ENCODE measurements at regions not wholly inside any gene's neighbourhood (a gene's known extent, or its start where the extent isn't known, plus 50 kb on each side); places are given as distances from the start of the nearest gene placed in this dataset.
"Not testable (repeated sequence)": the region's sequence is repeated elsewhere in the genome, so short reads cannot be mapped to it uniquely, and the experiment has no call there.

- DNase-seq (ENCODE audit: low read depth, low spot score): no peak
- H3K4me3 ChIP-seq (ENCODE audit: low read length): no peak overlapping the region
These were observed 56.3 kb downstream of the FOXI3 start for GRCh38 chr2:88396209-88396608.

GRCh38 chr2:88377641-88377991, 74.9 kb downstream of the FOXI3 start:
- no peak overlapping the region for H3K4me3 ChIP-seq (ENCODE audit: low read length)
- no peak for DNase-seq (ENCODE audit: low read depth, low spot score)

GRCh38 chr2:88372042-88372441, 80.5 kb downstream of the FOXI3 start:
- H3K4me3 ChIP-seq (ENCODE audit: low read length): no peak overlapping the region
- DNase-seq (ENCODE audit: low read depth, low spot score): no peak

- not testable (repeated sequence) for DNase-seq (ENCODE audit: low read depth, low spot score); H3K4me3 ChIP-seq (ENCODE audit: low read length)
These were observed 87.1 kb downstream of the FOXI3 start for GRCh38 chr2:88365408-88365807.

- H3K4me3 ChIP-seq (ENCODE audit: low read length): no peak overlapping the region
- DNase-seq (ENCODE audit: low read depth, low spot score): no peak
These were observed 97.0 kb downstream of the FOXI3 start for GRCh38 chr2:88355486-88355885.

- DNase-seq (ENCODE audit: low read depth, low spot score): no peak
These were observed 101.3 kb downstream of the FOXI3 start for GRCh38 chr2:88351249-88351601.

DNA sequence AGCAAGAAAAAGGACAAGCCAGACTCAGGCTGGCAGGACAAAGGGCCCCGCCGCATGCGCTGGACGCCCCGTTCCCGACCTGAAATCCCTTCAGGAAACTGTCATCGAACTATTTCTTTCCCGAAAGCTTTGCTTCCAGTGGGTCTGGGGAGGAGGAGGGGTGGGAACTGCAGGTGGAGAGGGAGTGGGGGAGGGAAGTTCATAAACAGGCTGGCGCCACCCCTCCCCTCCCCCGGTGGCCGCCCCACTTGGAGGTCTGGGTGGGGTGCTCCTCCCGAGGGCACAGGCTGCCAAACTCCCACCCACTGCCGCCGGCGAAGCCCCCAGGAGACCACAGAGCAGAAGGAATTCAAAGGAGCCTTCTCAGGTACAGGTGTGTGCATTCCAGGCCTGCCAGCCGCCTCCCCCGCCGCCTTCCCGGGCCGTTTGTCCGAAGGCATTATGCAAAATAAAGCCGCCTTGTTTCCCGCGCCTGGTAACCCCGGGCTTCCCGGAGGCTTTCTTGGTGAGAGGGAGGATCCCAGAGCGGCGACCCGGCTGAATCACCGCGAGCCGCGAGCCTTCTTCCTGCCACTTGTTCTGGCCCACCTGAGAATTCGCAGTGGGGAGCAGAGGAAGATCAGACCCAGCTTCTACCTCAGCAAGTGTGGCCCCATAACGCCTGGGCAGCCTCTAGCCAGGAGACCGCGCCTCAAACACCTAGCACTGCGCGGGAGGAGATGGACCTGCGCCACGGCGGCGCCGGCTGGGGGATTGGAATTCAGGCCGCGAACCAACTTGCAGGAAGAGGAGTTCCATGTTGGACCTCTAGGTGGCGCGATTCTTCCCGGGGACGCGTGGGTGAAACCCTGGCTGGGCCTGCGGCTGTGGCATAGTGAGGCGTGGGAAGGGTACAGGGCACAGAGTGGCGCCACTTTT, 101.9 kb downstream of the FOXI3 start:
- no peak overlapping the region for H3K4me3 ChIP-seq (ENCODE audit: low read length)
- peak; percentile 3 for DNase-seq (ENCODE audit: low read depth, low spot score)

More at GRCh38 chr2:88351249-88351601, 101.3 kb downstream of the FOXI3 start:
- H3K4me3 ChIP-seq (ENCODE audit: low read length): no peak overlapping the region

DNA sequence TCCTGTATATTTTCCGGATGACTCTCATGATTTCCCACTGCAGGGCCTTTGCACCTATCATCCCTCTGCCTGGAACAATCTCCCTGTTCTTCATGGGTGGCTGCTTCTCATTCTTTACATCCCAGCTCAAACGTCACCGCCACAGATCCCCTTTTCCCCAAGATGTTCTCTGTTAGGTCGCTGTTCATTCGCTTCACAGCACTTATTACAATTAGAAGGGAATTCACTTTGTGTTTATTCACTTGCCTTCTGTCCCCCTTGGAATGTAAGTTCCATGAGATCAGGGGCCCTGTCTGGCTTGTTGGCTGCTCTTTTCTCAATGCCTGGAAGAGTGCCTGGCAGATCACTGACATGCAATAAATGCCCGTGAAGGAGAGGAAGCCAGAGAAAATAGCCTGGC, 106.7 kb downstream of the FOXI3 start:
- DNase-seq (ENCODE audit: low read depth, low spot score): no peak
- no peak overlapping the region for H3K4me3 ChIP-seq (ENCODE audit: low read length)

- no peak overlapping the region for H3K4me3 ChIP-seq (ENCODE audit: low read length)
- no peak for DNase-seq (ENCODE audit: low read depth, low spot score)
These were observed 109.7 kb downstream of the FOXI3 start for GRCh38 chr2:88342749-88343148.

DNA sequence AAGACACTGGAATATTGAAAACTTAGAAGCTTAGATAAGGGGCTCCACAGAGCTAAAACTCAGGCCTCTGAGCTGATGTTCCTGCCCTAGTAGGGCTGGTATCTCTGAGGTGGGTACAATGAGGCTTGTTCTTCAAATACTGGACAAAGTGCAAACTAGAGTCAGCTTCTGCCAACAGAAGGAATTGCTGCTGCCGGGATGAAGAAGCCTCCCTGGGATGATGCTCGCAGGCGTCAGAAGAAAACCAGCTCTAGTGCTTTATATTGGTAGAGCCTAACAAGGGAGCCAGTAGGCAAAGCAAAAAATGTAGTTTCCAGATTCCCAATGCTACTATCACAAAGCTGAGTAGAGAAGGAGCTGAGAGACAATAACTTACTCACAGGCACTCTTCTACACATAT, 118.1 kb downstream of the FOXI3 start:
- H3K4me3 ChIP-seq (ENCODE audit: low read length): no peak overlapping the region
- DNase-seq (ENCODE audit: low read depth, low spot score): no peak

GRCh38 chr2:88331239-88331638, 121.3 kb downstream of the FOXI3 start:
- no peak for DNase-seq (ENCODE audit: low read depth, low spot score)
- H3K4me3 ChIP-seq (ENCODE audit: low read length): no peak overlapping the region

DNA sequence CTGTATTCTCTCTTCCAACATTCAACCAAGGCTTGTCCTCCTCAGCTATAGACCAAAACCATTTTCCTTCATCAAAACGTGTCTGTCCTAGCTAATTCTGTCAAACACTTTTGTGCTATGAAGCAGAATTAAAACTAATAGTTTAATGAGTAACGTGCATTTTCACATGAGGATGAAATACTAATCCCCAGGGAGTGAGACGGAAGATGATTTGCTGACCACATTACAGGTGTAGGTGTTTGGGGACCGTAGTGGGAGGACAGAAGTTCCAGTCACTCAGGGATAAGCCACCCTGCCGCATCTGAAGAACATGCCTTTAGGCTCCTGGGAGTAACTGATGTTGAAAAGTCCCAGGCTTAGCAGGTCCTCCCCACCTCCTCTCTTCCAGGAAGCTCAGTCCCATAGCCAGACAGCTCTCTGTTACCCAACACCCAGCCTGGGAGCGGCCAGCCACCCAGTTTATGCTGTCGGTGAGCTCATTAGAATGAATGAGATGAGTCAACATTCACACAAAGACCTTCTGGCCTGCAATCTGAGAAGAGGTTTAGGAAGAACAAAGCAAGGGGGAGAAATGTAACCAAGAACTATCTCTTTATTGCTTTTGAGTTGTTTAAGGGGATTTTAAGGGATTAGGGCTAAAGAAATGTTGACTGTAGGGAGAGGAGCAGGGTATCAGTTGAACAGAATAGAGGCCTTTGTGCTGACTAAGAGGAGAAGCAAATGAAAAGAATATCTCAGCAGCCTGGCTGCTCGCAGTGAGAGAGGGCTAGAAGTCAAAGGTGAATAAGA, 122.5 kb downstream of the FOXI3 start:
- no peak for DNase-seq (ENCODE audit: low read depth, low spot score)

DNA sequence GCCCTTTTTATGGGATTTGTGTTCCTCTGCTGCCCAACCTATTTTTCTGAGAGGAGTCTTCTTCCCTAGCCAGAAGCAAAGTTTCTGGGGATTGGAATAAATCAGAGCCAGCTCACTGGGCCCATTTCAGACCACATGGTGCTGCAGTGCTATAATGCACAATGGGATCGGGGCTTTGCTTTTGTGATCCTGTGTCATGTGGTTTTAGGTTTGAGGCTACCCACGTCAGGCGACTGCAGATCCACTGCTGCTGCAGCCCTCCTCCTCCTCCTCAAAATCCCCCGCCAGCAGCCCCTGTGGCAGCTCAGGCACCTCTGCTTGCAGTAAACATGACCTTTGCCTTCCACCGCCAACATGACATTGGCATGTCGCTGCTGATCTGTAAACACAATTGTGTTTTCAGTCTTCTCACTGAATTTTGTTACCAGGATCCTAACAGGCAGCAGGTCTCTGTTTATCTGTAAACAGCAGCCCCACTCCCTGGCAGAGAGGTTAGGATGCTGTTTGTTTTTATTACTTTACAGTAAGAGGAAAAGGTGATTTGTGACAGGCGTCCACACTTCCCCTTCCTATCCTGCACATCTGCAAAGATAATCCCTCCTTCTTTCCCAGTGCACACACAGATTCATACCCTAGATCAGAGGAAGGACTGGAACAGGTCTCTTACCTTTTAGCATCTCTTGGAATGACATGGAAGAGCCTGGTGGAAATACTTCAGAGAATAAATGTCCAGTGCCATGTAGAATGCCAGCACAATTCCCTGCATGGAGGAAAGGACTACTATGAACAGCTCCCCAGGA, 130.8 kb downstream of the FOXI3 start:
- DNase-seq (ENCODE audit: low read depth, low spot score): no peak
- H3K4me3 ChIP-seq (ENCODE audit: low read length): no peak overlapping the region

More for the DNA sequence above, 122.5 kb downstream of the FOXI3 start:
- H3K4me3 ChIP-seq (ENCODE audit: low read length): no peak overlapping the region

DNA sequence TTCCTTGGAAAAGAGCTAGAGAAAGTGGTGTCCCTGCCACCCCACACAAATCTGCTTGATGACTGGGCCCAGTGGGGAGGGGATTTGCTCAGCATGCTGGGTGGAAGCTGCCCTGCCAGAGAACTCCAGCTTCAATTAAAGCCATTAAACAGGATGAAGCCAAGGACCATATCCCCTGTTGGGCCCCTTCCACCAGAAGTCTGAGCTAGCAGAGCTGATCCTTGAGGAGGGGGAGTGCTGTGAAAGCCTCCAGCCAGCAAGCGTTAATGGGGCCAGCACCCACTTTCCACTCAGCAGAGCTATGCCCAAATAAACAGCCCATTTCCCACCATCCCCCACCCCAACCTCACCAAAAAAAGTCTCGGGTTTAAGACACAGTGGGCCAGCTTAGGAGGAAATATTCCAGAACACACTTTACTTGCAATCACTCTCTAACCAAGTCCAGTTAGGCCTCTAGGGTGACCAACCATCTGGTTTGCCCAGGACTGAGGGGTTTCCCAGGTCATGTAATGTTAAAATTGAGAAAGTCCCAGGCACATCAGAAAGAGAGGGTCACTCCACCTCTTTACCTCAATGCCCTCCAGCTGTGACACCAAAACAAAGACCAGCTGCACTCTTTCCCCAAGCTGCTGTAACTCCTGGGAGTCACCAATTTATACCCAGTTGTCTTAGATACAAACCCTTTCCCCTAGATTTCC, 132.3 kb downstream of the FOXI3 start:
- DNase-seq (ENCODE audit: low read depth, low spot score): no peak
- no peak overlapping the region for H3K4me3 ChIP-seq (ENCODE audit: low read length)

GRCh38 chr2:88318956-88319330, 133.6 kb downstream of the FOXI3 start:
- no peak for DNase-seq (ENCODE audit: low read depth, low spot score)
- H3K4me3 ChIP-seq (ENCODE audit: low read length): no peak overlapping the region

- H3K4me3 ChIP-seq (ENCODE audit: low read length): no peak overlapping the region
- DNase-seq (ENCODE audit: low read depth, low spot score): no peak
These were observed 134.2 kb downstream of the FOXI3 start for GRCh38 chr2:88318071-88318955.

- H3K4me3 ChIP-seq (ENCODE audit: low read length): no peak overlapping the region
- no peak for DNase-seq (ENCODE audit: low read depth, low spot score)
These were observed 140.6 kb downstream of the THNSL2 start for GRCh38 chr2:88310787-88311186.

DNA sequence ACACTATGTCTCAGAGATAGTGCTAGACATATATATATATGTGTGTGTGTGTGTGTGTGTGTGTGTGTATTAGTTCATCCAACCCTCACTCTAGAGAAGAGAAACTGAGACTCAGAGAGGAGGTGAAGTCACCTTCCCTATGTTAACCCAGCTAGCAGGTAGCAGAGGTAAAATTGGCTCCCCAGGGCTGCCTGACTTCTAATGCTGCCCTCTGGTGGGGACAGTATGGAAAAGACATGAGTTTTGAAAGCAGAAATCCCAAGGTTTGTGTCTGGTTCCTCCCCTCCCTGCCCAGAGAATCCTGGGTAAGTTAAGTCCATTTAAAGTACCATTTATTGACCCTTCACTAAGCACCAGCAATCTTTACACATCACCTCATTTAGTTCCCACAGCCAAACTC, 137.7 kb downstream of the THNSL2 start:
- DNase-seq (ENCODE audit: low read depth, low spot score): peak; percentile 10
- no peak overlapping the region for H3K4me3 ChIP-seq (ENCODE audit: low read length)

All from Jurkat, Clone E6-1 (cell line).